ENCODE measurements at regions not wholly inside any gene's neighbourhood (a gene's known extent, or its start where the extent isn't known, plus 50 kb on each side); places are given as distances from the start of the nearest gene placed in this dataset.

DNA sequence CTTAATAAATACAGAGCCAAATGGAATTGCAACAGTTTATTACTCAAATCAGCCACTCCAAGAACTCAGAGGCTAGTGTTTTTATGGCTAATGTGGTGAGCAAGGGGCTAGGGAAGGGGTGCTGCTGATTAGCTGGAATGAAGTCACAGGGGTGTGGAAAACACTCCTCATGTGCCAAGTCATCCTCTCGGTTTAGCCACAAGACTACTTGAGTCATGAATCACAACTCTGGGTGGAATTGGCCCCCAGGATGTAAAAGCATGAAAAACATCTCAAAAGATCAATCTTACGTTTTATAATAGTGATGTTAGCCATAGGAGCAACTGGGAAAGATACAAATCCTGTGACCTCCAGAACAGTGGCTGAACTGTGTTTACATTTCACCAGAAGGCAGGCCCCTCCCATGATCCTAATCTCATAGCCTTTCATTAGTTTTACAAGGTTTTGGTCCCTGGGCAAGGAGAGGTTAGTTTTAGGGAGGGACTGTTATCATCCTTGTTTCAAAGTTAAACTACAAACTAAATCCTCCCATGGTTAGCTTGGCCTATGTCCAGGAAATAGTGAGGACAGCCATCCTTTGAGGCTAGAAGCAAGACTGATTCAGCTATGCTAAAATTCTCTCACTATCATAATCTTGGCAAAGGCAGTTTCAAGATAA lies 2020.1 kb upstream of the PCDH20 start:
- no peak for DNase-seq

- DNase-seq = no peak
Observed at GRCh38 chr13:63433546-63434150, 2018.0 kb upstream of the PCDH20 start.

GRCh38 chr13:63427170-63427569 lies 2011.5 kb upstream of the PCDH20 start:
- no peak for DNase-seq

GRCh38 chr13:63425131-63425530 lies 2009.5 kb upstream of the PCDH20 start:
- no peak for DNase-seq

GRCh38 chr13:63421123-63421522 lies 2005.5 kb upstream of the PCDH20 start:
- no peak for DNase-seq

GRCh38 chr13:63420685-63421084 lies 2005.0 kb upstream of the PCDH20 start:
- DNase-seq = no peak

GRCh38 chr13:63414247-63414646 lies 1998.6 kb upstream of the PCDH20 start:
- DNase-seq = no peak

GRCh38 chr13:63409791-63410351 lies 1994.2 kb upstream of the PCDH20 start:
- no peak for DNase-seq

DNA sequence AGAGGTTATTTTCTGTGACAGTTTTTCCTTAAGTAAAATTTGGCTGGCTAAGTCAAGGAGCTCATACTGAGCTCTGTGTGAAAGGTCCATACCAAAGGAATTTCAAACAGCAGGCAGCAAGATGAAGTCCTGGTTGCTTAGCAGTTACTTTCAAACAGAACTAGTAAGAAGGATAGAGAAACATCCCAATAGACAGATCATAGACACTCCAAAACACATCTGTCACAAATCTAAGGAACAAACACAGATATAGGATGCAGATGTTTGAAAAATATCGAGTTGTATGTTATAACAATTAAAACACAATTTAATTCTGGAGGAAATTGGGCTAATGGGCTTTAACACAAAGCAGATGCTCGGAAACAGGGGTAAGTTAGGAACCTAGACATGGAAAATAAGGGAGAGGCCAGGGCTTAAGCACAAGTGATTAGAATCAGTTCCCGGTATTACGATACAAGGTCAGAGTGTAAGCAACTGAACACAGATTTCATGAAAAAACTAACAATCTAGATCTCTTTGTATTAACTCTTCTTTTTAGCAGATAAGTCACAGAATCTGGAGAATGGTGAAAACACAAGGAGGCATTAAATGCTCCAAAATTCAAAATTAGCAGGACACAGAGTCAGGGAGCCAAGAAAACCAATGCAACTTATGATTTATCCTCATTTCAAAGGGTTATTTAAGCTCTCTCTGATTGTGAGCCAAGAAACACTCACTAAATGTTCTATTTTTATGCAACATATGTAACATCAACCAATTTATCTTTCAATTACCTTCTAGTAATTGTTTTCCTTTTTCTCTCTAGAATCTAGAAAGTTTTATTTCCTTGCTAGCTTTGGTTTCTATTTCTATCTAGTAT lies 1992.9 kb upstream of the PCDH20 start:
- no peak for DNase-seq

GRCh38 chr13:63403733-63404132 lies 1988.1 kb upstream of the PCDH20 start:
- no peak for DNase-seq

- no peak for DNase-seq
Observed at GRCh38 chr13:63396746-63397145, 1981.1 kb upstream of the PCDH20 start.

DNA sequence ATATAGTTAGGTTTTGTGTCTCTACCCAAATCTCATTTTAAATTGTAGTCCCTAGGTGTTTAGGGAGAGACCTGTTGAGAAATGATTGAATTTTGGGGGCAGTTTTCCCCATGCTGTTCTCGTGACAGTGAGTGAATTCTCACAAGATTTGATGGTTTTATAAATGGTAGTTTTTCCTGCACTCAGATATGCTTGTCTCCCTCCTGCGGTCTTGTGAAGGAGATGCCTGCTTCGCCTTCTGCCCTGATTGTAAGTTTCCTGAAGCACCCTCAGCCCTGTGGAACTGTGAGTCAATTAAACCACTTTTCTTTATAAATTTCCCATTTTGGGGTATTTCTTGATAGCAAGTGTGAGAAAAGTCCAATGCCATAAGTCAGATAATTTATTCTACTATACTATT lies 1977.5 kb upstream of the PCDH20 start:
- DNase-seq = no peak

GRCh38 chr13:63389756-63390155 lies 1974.1 kb upstream of the PCDH20 start:
- DNase-seq = no peak

DNA sequence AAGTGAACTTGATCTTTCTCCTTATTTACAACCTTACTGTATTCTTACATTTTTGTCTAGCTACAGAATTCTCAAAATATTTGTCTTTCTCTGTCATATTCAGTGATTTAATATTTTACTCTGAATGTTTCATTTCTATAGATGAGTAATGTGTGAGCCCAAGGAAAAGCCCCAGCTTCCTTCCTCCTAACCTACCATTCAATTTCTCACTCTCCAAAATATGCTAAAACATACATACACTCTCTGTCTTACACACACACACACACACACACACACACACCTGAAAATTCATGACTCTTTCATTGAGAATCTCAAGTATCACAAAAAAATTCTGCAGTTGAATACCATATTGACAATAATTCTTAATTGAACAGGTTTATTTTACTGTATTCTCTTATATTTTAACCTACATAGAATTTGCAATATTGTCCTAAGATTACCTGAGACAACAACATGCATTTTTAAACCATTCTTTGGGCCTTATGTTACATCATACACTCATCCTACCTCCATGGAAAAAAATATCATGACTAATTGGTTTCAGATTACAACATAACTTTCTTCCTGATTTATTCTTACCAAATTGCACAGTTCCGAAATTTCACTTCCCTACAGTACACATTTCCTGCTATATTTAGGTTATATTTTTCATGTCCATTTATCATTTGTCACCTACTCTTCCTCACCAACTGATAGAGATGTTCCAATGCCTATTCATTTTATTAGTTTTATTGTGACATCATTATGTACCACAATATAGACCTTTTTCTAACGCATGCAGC lies 1965.6 kb upstream of the PCDH20 start:
- DNase-seq = no peak

- no peak for DNase-seq
Observed at GRCh38 chr13:63377986-63378385, 1962.3 kb upstream of the PCDH20 start.

GRCh38 chr13:63370101-63370500 lies 1954.5 kb upstream of the PCDH20 start:
- no peak for DNase-seq

DNA sequence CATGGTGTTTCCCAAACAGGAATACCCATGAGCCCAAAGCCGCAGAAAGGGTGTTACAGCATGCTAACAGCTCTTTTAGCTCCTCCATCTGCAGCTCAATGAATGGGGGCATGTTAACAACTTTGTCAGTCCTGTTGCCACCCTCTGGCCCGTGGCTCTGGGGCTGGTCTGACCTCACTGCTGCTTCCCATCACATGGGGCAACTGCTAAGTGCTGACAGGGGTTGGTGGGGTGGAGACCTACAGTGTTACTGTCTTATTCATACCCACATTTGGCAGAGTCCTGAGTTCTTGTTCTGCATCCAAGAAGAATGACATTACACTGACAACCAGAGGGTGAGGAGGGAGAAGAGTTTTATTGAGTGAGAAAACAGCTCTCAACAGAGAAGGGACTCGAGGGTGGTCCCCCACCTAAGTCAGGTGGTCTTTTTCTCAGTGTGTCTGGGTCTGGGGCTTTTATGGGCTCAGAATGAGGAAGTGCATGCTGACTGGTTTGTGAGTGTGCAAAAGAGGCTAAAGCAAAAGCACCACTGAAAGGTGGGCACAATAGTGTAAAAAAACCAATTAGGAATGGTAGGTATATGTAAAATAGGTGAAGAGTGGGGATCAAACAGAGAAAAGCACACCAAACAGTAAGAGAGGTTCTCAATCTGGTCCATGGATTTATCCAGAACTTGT lies 1952.0 kb upstream of the PCDH20 start:
- DNase-seq = no peak

DNA sequence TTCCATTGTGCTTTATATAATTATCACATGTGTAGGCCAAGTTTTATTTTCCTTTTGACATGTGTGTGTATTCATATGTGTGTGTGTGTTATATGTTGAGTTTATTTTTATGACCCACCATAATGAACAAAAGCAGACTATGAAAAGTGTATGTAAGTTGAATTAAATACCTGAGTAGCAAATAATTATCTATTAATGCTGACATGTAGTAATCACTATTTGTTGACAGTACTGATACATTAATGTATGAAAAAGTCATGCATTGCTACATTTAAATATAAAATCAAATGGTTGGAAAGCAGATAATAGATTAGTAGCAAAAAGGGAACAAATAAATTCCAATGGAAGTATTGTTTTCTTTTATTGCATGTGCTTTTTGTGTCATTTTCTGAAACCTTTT lies 1948.5 kb upstream of the PCDH20 start:
- no peak for DNase-seq

GRCh38 chr13:63351533-63351932 lies 1935.9 kb upstream of the PCDH20 start:
- no peak for DNase-seq

DNA sequence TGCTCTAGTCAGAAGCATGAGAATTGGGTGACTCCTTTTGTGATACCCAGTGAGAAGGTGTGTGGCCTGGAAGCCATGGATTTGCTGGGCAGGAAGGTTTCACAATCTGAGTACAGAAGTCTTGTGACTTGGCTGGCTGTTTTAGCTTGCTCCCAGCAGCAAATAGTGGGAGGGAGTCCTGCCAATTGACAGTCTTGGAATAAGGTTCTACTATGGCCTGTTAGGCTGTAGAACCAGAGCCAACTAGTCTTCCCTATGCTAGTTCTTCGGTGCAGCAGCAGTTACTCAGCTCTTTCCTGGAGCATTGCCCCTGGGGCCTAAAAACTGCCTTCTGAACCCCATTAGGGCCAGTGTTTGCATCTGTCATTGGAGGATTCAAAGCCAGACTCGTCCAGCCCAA lies 1935.4 kb upstream of the PCDH20 start:
- no peak for DNase-seq

- DNase-seq = no peak
Observed at GRCh38 chr13:63345835-63346234, 1930.2 kb upstream of the PCDH20 start.

DNA sequence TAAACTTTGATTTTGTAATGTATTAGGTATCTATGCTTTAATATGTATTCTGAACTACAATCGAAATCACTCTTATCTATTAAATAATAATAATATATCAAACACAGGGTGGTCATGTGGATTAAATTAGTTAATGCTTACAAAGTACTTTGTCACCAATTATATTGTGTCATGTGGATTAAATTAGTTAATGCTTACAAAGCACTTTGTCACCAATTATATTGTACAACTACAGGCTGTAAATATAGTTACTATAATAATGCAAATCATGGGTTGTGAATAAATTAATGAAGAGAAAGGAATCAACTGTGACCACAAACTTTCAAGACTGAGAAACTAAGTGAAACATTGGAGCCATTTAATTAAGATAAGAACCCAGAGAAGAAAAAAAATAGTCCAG lies 1929.1 kb upstream of the PCDH20 start:
- DNase-seq = no peak

All from 8988T (cell line).